ENCODE measurements at regions not wholly inside any gene's neighbourhood (a gene's known extent, or its start where the extent isn't known, plus 50 kb on each side); places are given as distances from the start of the nearest gene placed in this dataset.

DNA sequence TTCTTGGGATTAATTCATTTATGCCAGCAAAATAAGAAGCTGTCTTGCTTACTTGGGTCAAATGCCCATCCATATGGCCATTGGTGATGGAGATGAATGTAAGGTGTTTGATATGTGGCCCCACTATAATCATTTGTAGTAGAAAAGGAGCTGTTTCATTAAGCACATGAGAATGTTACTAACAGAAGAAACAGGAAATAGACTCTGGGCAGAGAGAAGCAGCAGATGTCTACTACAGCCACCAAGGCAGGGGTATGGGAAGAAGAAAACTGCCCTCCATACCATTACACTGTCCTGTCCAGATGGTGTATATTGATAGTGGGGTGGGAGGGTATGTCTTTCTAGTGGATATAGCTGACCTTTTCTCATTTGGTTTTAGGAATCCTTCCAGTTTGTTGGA lies 386.6 kb upstream of the CLINT1 start:
- Histone ChIP-seq H3K4me3 (replicated peaks in 1 of 3; ENCODE audit: insufficient read depth in 1 of 3, low read depth in 2 of 3, low read length in 3 of 3) (no peak overlapping the region), H3K27me3 (ENCODE audit: control insufficient read depth in 1 of 2, insufficient read depth in 2 of 2, low read length in 2 of 2) (no peaks in the 10 kb centered on the region), H3K4me1 (ENCODE audit: insufficient read depth, low read length) (no peaks in the 10 kb centered on the region), H3K9ac (ENCODE audit: insufficient read depth, low read depth, low read length) (no peak overlapping the region), H3K27ac (ENCODE audit: extremely low read length, insufficient read depth, low read length) (no peak overlapping the region), H2AFZ (ENCODE audit: low read length) (no peak overlapping the region), H4K20me1 (ENCODE audit: insufficient read depth, low read length) (no peaks in the 10 kb centered on the region), H3K79me2 (ENCODE audit: insufficient read depth, low read length) (no peaks in the 10 kb centered on the region), H3K4me2 (ENCODE audit: low read depth, low read length) (no peak overlapping the region), H3K9me3 (ENCODE audit: low read length) (no peaks in the 10 kb centered on the region), H3K36me3 (replicated peaks in 1 of 2; ENCODE audit: control insufficient read depth in 1 of 2, insufficient read depth in 2 of 2, low read length in 2 of 2) (no peaks in the 10 kb centered on the region)
- in situ Hi-C loops (cut with HindIII; ENCODE audit: extremely low pct_ligation_motif_present, low pct_unique_long_range_greater_than_20kb) = no loop called here
- POLR2A ChIA-PET = no interaction called here
- CTCF ChIA-PET (ENCODE audit: low intra/inter-chr PET ratio, low total read pairs) = no interaction called here
- ATAC-seq (no peak), DNase-seq (ENCODE audit: low spot score) (no peak), FAIRE-seq (no peak)
- TF ChIP-seq ZNF513 (CRISPR knock-in tag; conservative IDR thresholded peaks at IDR 0.05) = no peak
- TF ChIP-seq ZNF205 (CRISPR knock-in tag; IDR thresholded peaks at IDR 0.05) = no peak
- BruUV-seq (replicated peaks) = no TSS peak
- intact Hi-C loops (cut with micrococcal nuclease; ENCODE audit: unreplicated experiment) = no loop called here

DNA sequence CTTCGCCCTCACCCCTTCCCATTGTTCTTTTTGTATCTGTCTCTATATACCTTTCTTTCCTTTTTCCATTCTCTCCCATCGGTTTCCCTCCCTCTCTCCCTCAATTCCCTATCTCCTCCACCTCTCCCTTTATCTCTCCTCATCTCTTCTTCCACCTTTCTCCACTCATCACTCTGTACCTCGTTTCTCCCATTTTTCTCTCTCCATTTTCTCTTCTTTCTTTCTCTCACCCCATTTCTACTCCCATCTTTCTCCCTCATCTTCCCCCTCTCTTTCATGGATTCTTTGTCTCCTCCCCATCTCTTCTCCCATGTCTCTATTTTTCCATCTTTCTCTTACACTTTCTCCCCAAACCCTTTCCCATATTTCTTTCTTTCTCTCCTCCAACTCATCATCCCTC lies 385.9 kb upstream of the CLINT1 start:
- in situ Hi-C loops (cut with HindIII; ENCODE audit: extremely low pct_ligation_motif_present, low pct_unique_long_range_greater_than_20kb) (no loop called here), intact Hi-C loops (cut with micrococcal nuclease; ENCODE audit: unreplicated experiment) (no loop called here)
- Histone ChIP-seq H3K9ac (ENCODE audit: insufficient read depth, low read depth, low read length) (no peak overlapping the region), H3K4me1 (ENCODE audit: insufficient read depth, low read length) (no peaks in the 10 kb centered on the region), H3K79me2 (ENCODE audit: insufficient read depth, low read length) (no peaks in the 10 kb centered on the region), H3K4me2 (ENCODE audit: low read depth, low read length) (no peak overlapping the region), H3K36me3 (replicated peaks in 1 of 2; ENCODE audit: control insufficient read depth in 1 of 2, insufficient read depth in 2 of 2, low read length in 2 of 2) (no peaks in the 10 kb centered on the region), H2AFZ (ENCODE audit: low read length) (no peak overlapping the region), H3K9me3 (ENCODE audit: low read length) (no peaks in the 10 kb centered on the region), H3K27me3 (ENCODE audit: control insufficient read depth in 1 of 2, insufficient read depth in 2 of 2, low read length in 2 of 2) (no peaks in the 10 kb centered on the region), H4K20me1 (ENCODE audit: insufficient read depth, low read length) (no peaks in the 10 kb centered on the region), H3K27ac (ENCODE audit: extremely low read length, insufficient read depth, low read length) (no peak overlapping the region), H3K4me3 (replicated peaks in 1 of 3; ENCODE audit: insufficient read depth in 1 of 3, low read depth in 2 of 3, low read length in 3 of 3) (no peak overlapping the region)
- no peak for TF ChIP-seq RFXANK (CRISPR knock-in tag; IDR thresholded peaks at IDR 0.05)
- TF ChIP-seq MYC (CRISPR knock-in tag; IDR thresholded peaks at IDR 0.05; ENCODE audit: borderline replicate concordance) = no peak
- TF ChIP-seq NR2F6 (IDR thresholded peaks at IDR 0.05) = no peak
- no peak for TF ChIP-seq NR2F6 (CRISPR knock-in tag; IDR thresholded peaks at IDR 0.05)
- TF ChIP-seq CERS6 (CRISPR knock-in tag; IDR thresholded peaks at IDR 0.05) = no peak
- TF ChIP-seq, protein P1, sequence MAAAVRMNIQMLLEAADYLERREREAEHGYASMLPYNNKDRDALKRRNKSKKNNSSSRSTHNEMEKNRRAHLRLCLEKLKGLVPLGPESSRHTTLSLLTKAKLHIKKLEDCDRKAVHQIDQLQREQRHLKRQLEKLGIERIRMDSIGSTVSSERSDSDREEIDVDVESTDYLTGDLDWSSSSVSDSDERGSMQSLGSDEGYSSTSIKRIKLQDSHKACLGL (CRISPR knock-in tag; IDR thresholded peaks at IDR 0.05) = no peak
- ChIA-PET CTCF (ENCODE audit: low intra/inter-chr PET ratio, low total read pairs) (no interaction called here), POLR2A (no interaction called here)
- WGBS (ENCODE audit: low lambda C conversion rate) = 2% methylated on average over 3 of the region's 3 CpGs
- BruUV-seq (replicated peaks) = no TSS peak
- DNase-seq (ENCODE audit: low spot score) = no peak
- no peak for ATAC-seq
- no peak for FAIRE-seq
